H9 (cell line): ENCODE measurements at regions not wholly inside any gene's neighbourhood (a gene's known extent, or its start where the extent isn't known, plus 50 kb on each side); places are given as distances from the start of the nearest gene placed in this dataset.

Experiments
- DNase-seq: peaks from one replicate; pipeline ENCODE4 v3.0.0-alpha.2; 2017
- H2AFZ ChIP-seq: one replicate; pipeline ENCODE4 v1.6.1; 2013; ENCODE audit warnings: mild to moderate bottlenecking, low read length, control low read depth, moderate library complexity
- H2AK5ac ChIP-seq: 2 replicates; pipeline ENCODE4 v1.6.1; 2013; ENCODE audit warnings: low read length, control low read depth, mixed read lengths; ENCODE audit not compliant: insufficient read length
- H2BK120ac ChIP-seq: one replicate; pipeline ENCODE4 v1.6.1; 2013; ENCODE audit warnings: low read depth, mild to moderate bottlenecking, low read length, control low read depth, inconsistent platforms; ENCODE audit not compliant: poor library complexity, severe bottlenecking
- H2BK12ac ChIP-seq: 2 replicates; pipeline ENCODE4 v1.6.1; 2013; ENCODE audit warnings: low read length, control low read depth, mixed read lengths, low read depth; ENCODE audit not compliant: insufficient read length
- H2BK15ac ChIP-seq: 2 replicates; pipeline ENCODE4 v1.6.1; 2013; ENCODE audit warnings: low read depth, low read length, control low read depth
- H2BK20ac ChIP-seq: one replicate; pipeline ENCODE4 v1.6.1; 2013; ENCODE audit warnings: low read depth, mild to moderate bottlenecking, low read length, control low read depth, inconsistent platforms; ENCODE audit not compliant: poor library complexity, severe bottlenecking
- H2BK5ac ChIP-seq: 2 replicates; pipeline ENCODE4 v1.6.1; 2013; ENCODE audit warnings: low read length, control low read depth, mixed read lengths; ENCODE audit not compliant: insufficient read length
- H3K14ac ChIP-seq: 2 replicates; pipeline ENCODE4 v1.6.1; 2013; ENCODE audit warnings: low read length, control low read depth; ENCODE audit not compliant: insufficient read depth
- H3K18ac ChIP-seq: 2 replicates; pipeline ENCODE4 v1.6.1; 2013; ENCODE audit warnings: low read depth, mild to moderate bottlenecking, mixed read lengths, low read length, control low read depth; ENCODE audit not compliant: insufficient read length
- H3K23ac ChIP-seq: 2 replicates; pipeline ENCODE4 v1.6.1; 2013; ENCODE audit warnings: low read length, control low read depth, mixed read lengths, low read depth; ENCODE audit not compliant: insufficient read length
- H3K23me2 ChIP-seq: 2 replicates; pipeline ENCODE4 v1.6.1; 2013; ENCODE audit warnings: low read depth, mild to moderate bottlenecking, mixed read lengths, low read length, control low read depth; ENCODE audit not compliant: insufficient read length, poor library complexity, severe bottlenecking
- H3K27ac ChIP-seq: 2 replicates; pipeline ENCODE4 v1.5.1; 2013; ENCODE audit warnings: low read length, control low read depth, mixed read lengths, low read depth; ENCODE audit not compliant: insufficient read length
- H3K27me3 ChIP-seq: 2 replicates; pipeline ENCODE4 v1.6.1; 2013; ENCODE audit warnings: low read length, control low read depth, inconsistent platforms; ENCODE audit not compliant: insufficient read depth
- H3K4ac ChIP-seq: 2 replicates; pipeline ENCODE4 v1.6.1; 2013; ENCODE audit warnings: low read depth, mild to moderate bottlenecking, control low read depth, inconsistent platforms, low read length, moderate library complexity
- H3K4me1 ChIP-seq: 2 replicates; pipeline ENCODE4 v1.6.1; 2013; ENCODE audit warnings: low read length, control low read depth, inconsistent platforms; ENCODE audit not compliant: insufficient read depth
- H3K4me2 ChIP-seq: 2 replicates; pipeline ENCODE4 v1.6.1; 2013; ENCODE audit warnings: low read length, control low read depth, mixed read lengths; ENCODE audit not compliant: insufficient read length, insufficient read depth
- H3K56ac ChIP-seq: 2 replicates; pipeline ENCODE4 v1.6.1; 2013; ENCODE audit warnings: low read depth, mild to moderate bottlenecking, mixed read lengths, low read length, control low read depth; ENCODE audit not compliant: insufficient read length
- H3K79me1 ChIP-seq: 2 replicates; pipeline ENCODE4 v1.6.1; 2013; ENCODE audit warnings: low read depth, mild to moderate bottlenecking, moderate library complexity, low read length, control low read depth, inconsistent platforms; ENCODE audit not compliant: insufficient read depth, poor library complexity, severe bottlenecking
- H3K79me2 ChIP-seq: 2 replicates; pipeline ENCODE4 v1.6.1; 2013; ENCODE audit warnings: low read length, control low read depth, inconsistent platforms; ENCODE audit not compliant: insufficient read depth
- H3K9ac ChIP-seq: 2 replicates; pipeline ENCODE4 v1.6.1; 2013; ENCODE audit warnings: low read length, control low read depth, mixed read lengths; ENCODE audit not compliant: insufficient read length; ENCODE audit errors: extremely low read depth
- H3K9me3 ChIP-seq: one replicate; pipeline ENCODE4 v1.6.1; 2013; ENCODE audit warnings: low read depth, low read length, inconsistent platforms; ENCODE audit not compliant: control insufficient read depth
- H3T11ph ChIP-seq: one replicate; pipeline ENCODE4 v1.6.1; 2013; ENCODE audit warnings: mild to moderate bottlenecking, low read length, control low read depth, inconsistent platforms
- H4K20me1 ChIP-seq: one replicate; pipeline ENCODE4 v1.6.1; 2013; ENCODE audit not compliant: control insufficient read depth, insufficient read length, insufficient read depth
- H4K5ac ChIP-seq: 2 replicates; pipeline ENCODE4 v1.6.1; 2013; ENCODE audit warnings: low read depth, mild to moderate bottlenecking, mixed read lengths, low read length, control low read depth; ENCODE audit not compliant: insufficient read length
- H4K8ac ChIP-seq: replicated peaks from 2 replicates; pipeline ENCODE4 v1.6.1; 2013; ENCODE audit warnings: low read length, control low read depth, mixed read lengths, low read depth; ENCODE audit not compliant: insufficient read length
- H4K91ac ChIP-seq: 2 replicates; pipeline ENCODE4 v1.6.1; 2013; ENCODE audit warnings: low read depth, mild to moderate bottlenecking, moderate library complexity, mixed read lengths, low read length, control low read depth; ENCODE audit not compliant: insufficient read length
- H3K27ac Mint-ChIP-seq, 3 experiments: 2 replicates in 2 of 3; 3 replicates in 1 of 3; pipeline ENCODE4 v1.8.0; 2020 to 2021; ENCODE audit warnings: mixed read lengths in 3 of 3, mild to moderate bottlenecking in 1 of 3, moderate library complexity in 1 of 3
- H3K27me3 Mint-ChIP-seq: 2 replicates; pipeline ENCODE4 v1.8.0; 2021; ENCODE audit warnings: low read depth, mild to moderate bottlenecking, moderate library complexity, mixed read lengths
- H3K36me3 Mint-ChIP-seq, 3 experiments: 2 replicates in 2 of 3; 3 replicates in 1 of 3; pipeline ENCODE4 v1.8.0; 2020 to 2021; ENCODE audit warnings: low read depth in 3 of 3, mixed read lengths in 3 of 3; ENCODE audit not compliant: insufficient read depth in 1 of 3
- H3K4me1 Mint-ChIP-seq, 2 experiments: 2 replicates each; pipeline ENCODE4 v1.8.0; 2020; ENCODE audit warnings: mixed read lengths in 2 of 2
- H3K4me3 Mint-ChIP-seq, 2 experiments: 2 replicates in 1 of 2; 3 replicates in 1 of 2; pipeline ENCODE4 v1.8.0; 2020 to 2021; ENCODE audit warnings: mild to moderate bottlenecking in 2 of 2, mixed read lengths in 2 of 2, moderate library complexity in 1 of 2
- H3K9me3 Mint-ChIP-seq, 2 experiments: 2 replicates in 1 of 2; 3 replicates in 1 of 2; pipeline ENCODE4 v1.8.0; 2020; ENCODE audit warnings: mild to moderate bottlenecking in 2 of 2, mixed read lengths in 2 of 2, moderate library complexity in 1 of 2
- WGBS: extraction: QIAGEN DNeasy Blood & Tissue Kit; methylation state at CpG from one replicate; pipeline ENCODE4 v1.1.7; 2013; ENCODE audit warnings: missing lambda C conversion rate, low lambda C conversion rate, mixed read lengths; ENCODE audit not compliant: insufficient read length; ENCODE audit errors: extremely low coverage; 5-methylcytosine and 5-hydroxymethylcytosine counted together
- TF ChIP-seq, protein P1 (sequence below): fragments of 200-600 bp; sonication (generic); conservative IDR thresholded peaks from 3 replicates; pipeline ENCODE4 v1.8.0; 2021; ENCODE audit warnings: antibody characterized with exemption, mild to moderate bottlenecking

DNA sequence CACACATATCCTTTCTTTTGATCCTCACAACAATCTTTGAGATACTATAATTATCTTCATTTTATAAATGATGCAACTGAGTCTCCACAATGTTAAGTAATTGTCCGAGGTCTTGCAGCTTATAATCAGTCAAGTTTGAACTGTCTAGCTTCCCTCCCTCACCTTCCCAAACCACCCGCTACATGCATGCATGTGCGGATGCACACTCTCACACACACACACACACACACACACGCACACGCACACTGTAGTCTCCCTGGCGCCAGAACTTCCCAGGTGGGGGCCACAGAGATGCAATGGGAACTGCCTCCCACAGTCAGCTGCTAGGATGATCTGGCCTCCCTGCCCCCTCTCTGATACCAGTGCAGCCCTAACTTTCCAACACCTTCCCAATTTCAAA, 501.3 kb downstream of the BUD13 start:
- Histone ChIP-seq H3K18ac (no peak overlapping the region), H2BK20ac (no peak overlapping the region), H3K14ac (no peak overlapping the region), H4K8ac (no peak overlapping the region), H3K9ac (no peak overlapping the region), H3K79me2 (no peaks in the 10 kb centered on the region), H3T11ph (no peak overlapping the region), H3K4me1 (no peaks in the 10 kb centered on the region; the same call in 1 of the 2 replicates), H2AK5ac (no peak overlapping the region), H3K56ac (no peak overlapping the region), H3K27me3 (no peaks in the 10 kb centered on the region), H3K79me1 (no peaks in the 10 kb centered on the region), H3K23ac (no peak overlapping the region), H2AFZ (no peak overlapping the region), H2BK15ac (no peak overlapping the region), H2BK12ac (no peak overlapping the region), H3K23me2 (no peaks in the 10 kb centered on the region), H2BK5ac (no peak overlapping the region), H4K5ac (no peak overlapping the region), H4K20me1 (no peaks in the 10 kb centered on the region), H3K4me2 (no peak overlapping the region), H3K9me3 (no peaks in the 10 kb centered on the region), H4K91ac (no peak overlapping the region), H3K27ac (no peak overlapping the region), H2BK120ac (no peak overlapping the region), H3K4ac (no peak overlapping the region)
- Mint-ChIP-seq H3K27ac (no peak overlapping the region), H3K9me3 (no peaks in the 10 kb centered on the region), H3K27me3 (peaks cover 1% of the 10 kb centered on the region; the same call in 1 of the 2 replicates), H3K4me3 (no peak overlapping the region), H3K36me3 (no peaks in the 10 kb centered on the region), H3K4me1 (peaks cover 0 to 5% of the 10 kb centered on the region in 2 experiments; a peak in 3 of 4 replicates)
- TF ChIP-seq, protein P1, sequence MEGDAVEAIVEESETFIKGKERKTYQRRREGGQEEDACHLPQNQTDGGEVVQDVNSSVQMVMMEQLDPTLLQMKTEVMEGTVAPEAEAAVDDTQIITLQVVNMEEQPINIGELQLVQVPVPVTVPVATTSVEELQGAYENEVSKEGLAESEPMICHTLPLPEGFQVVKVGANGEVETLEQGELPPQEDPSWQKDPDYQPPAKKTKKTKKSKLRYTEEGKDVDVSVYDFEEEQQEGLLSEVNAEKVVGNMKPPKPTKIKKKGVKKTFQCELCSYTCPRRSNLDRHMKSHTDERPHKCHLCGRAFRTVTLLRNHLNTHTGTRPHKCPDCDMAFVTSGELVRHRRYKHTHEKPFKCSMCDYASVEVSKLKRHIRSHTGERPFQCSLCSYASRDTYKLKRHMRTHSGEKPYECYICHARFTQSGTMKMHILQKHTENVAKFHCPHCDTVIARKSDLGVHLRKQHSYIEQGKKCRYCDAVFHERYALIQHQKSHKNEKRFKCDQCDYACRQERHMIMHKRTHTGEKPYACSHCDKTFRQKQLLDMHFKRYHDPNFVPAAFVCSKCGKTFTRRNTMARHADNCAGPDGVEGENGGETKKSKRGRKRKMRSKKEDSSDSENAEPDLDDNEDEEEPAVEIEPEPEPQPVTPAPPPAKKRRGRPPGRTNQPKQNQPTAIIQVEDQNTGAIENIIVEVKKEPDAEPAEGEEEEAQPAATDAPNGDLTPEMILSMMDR: no peak
- no peak for DNase-seq
- no CpG with 5 or more reads among the region's 6 CpGs for WGBS
